Skeletal muscle tissue (tissue), 3 donors: ENCODE measurements at regions not wholly inside any gene's neighbourhood (a gene's known extent, or its start where the extent isn't known, plus 50 kb on each side); places are given as distances from the start of the nearest gene placed in this dataset.

Experiments
- H3K27ac ChIP-seq: one replicate; pipeline ENCODE4 v1.7.0; 2013; ENCODE audit warnings: mild to moderate bottlenecking, low read depth, low read length, inconsistent platforms
- H3K27me3 ChIP-seq, 3 donors: one replicate each; pipeline ENCODE4 v1.7.0; 2013; ENCODE audit warnings: low read length in 3 of 3; ENCODE audit not compliant: control insufficient read depth in 3 of 3, insufficient read depth in 3 of 3
- H3K36me3 ChIP-seq, 3 donors: one replicate each; pipeline ENCODE4 v1.7.0; 2013; ENCODE audit warnings: low read length in 3 of 3; ENCODE audit not compliant: control insufficient read depth in 3 of 3, insufficient read depth in 3 of 3
- H3K4me1 ChIP-seq, 3 donors: one replicate each; pipeline ENCODE4 v1.7.0; 2013; ENCODE audit warnings: low read length in 3 of 3, mild to moderate bottlenecking in 3 of 3; ENCODE audit not compliant: control insufficient read depth in 3 of 3, insufficient read depth in 3 of 3
- H3K4me3 ChIP-seq, 3 donors: one replicate each; pipeline ENCODE4 v1.7.0; 2013; ENCODE audit warnings: low read length in 3 of 3
- H3K9ac ChIP-seq, 3 donors: one replicate each; pipeline ENCODE4 v1.7.0; 2013; ENCODE audit warnings: low read length in 3 of 3, mild to moderate bottlenecking in 3 of 3, moderate library complexity in 2 of 3, low read depth in 1 of 3
- H3K9me3 ChIP-seq, 3 donors: one replicate each; pipeline ENCODE4 v1.7.0; 2013; ENCODE audit warnings: low read length in 3 of 3; ENCODE audit not compliant: control insufficient read depth in 3 of 3
- donor health status: Osteomylitis.

- Histone ChIP-seq H3K9me3 (no peaks in the 10 kb centered on the region), H3K36me3 (no peaks in the 10 kb centered on the region), H3K4me3 (no peak overlapping the region), H3K9ac (no peak overlapping the region), H3K27me3 (no peaks in the 10 kb centered on the region), H3K27ac (no peak overlapping the region), H3K4me1 (no peaks in the 10 kb centered on the region)
Measured at GRCh38 chr7:17646253-17646956, 293.9 kb downstream of the SNX13 start.

DNA sequence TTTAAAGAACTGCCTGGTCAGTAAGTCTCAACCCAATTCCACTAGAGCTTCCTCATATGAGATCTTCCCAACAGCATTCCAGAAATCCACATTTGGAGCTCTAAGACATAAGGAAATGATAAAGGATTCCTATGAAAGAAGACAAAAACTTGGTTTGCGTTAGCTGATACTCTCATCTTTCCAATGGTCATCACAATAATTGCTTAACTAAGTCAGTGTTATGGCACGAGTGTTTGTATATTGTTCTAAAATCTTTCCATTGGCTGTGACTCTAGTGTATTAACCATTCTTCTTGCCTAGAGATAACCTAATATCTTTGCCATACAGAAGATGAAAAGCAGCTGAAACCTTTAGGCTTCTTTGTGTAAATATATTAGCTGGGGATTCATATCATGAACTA is 289.0 kb downstream of the SNX13 start:
- Histone ChIP-seq H3K27ac (no peak overlapping the region), H3K27me3 (no peaks in the 10 kb centered on the region), H3K9ac (no peak overlapping the region), H3K4me3 (no peak overlapping the region), H3K4me1 (no peaks in the 10 kb centered on the region), H3K36me3 (no peaks in the 10 kb centered on the region), H3K9me3 (no peaks in the 10 kb centered on the region)

- Histone ChIP-seq H3K36me3 (no peaks in the 10 kb centered on the region), H3K27me3 (no peaks in the 10 kb centered on the region), H3K4me3 (no peak overlapping the region), H3K4me1 (no peaks in the 10 kb centered on the region), H3K9me3 (no peaks in the 10 kb centered on the region), H3K27ac (no peak overlapping the region), H3K9ac (no peak overlapping the region)
Measured at GRCh38 chr7:17651863-17652385, 288.4 kb downstream of the SNX13 start.

GRCh38 chr7:17654940-17655339 is 285.4 kb downstream of the SNX13 start:
- Histone ChIP-seq H3K4me3 (no peak overlapping the region), H3K27me3 (no peaks in the 10 kb centered on the region), H3K9me3 (no peaks in the 10 kb centered on the region), H3K27ac (no peak overlapping the region), H3K36me3 (no peaks in the 10 kb centered on the region), H3K9ac (no peak overlapping the region), H3K4me1 (no peaks in the 10 kb centered on the region)

GRCh38 chr7:17659126-17659525 is 281.2 kb downstream of the SNX13 start:
- Histone ChIP-seq H3K36me3 (no peaks in the 10 kb centered on the region), H3K4me1 (no peaks in the 10 kb centered on the region), H3K4me3 (no peak overlapping the region), H3K9me3 (no peaks in the 10 kb centered on the region), H3K9ac (no peak overlapping the region), H3K27ac (no peak overlapping the region), H3K27me3 (no peaks in the 10 kb centered on the region)

DNA sequence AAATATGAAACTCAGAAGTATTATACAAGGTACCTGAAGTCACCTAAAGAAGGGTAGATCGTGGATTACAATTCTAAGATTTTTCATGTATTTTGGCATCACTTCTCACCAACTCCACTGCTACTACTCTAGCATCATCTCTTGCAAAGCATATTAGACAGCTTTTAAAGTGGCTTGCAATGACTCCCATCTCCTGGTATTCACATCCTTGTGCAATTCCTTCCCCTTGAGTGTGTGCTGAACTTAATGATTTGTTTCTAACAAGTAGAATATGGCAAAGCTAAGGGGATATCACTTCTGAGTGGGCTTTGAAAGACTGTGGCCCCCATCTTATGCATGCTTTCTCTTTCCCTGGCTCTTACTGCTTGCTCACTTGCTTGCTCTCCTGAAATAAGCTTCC is 280.2 kb downstream of the SNX13 start:
- no peaks in the 10 kb centered on the region for H3K36me3 ChIP-seq
- no peaks in the 10 kb centered on the region for H3K27me3 ChIP-seq
- H3K4me1 ChIP-seq, result no peaks in the 10 kb centered on the region
- H3K9me3 ChIP-seq, result no peaks in the 10 kb centered on the region
- H3K9ac ChIP-seq, result no peak overlapping the region
- no peak overlapping the region for H3K27ac ChIP-seq
- H3K4me3 ChIP-seq, result no peak overlapping the region

- Histone ChIP-seq H3K27me3 (no peaks in the 10 kb centered on the region), H3K4me3 (no peak overlapping the region), H3K27ac (no peak overlapping the region), H3K9ac (no peak overlapping the region), H3K36me3 (no peaks in the 10 kb centered on the region), H3K4me1 (no peaks in the 10 kb centered on the region), H3K9me3 (no peaks in the 10 kb centered on the region)
Measured at GRCh38 chr7:17661982-17662585, 278.2 kb downstream of the SNX13 start.

- H3K9me3 ChIP-seq, result no peaks in the 10 kb centered on the region
- no peak overlapping the region for H3K27ac ChIP-seq
- no peaks in the 10 kb centered on the region for H3K4me1 ChIP-seq
- H3K4me3 ChIP-seq, result no peak overlapping the region
- no peaks in the 10 kb centered on the region for H3K36me3 ChIP-seq
- no peak overlapping the region for H3K9ac ChIP-seq
- no peaks in the 10 kb centered on the region for H3K27me3 ChIP-seq
Measured at GRCh38 chr7:17663061-17663675, 277.1 kb downstream of the SNX13 start.

DNA sequence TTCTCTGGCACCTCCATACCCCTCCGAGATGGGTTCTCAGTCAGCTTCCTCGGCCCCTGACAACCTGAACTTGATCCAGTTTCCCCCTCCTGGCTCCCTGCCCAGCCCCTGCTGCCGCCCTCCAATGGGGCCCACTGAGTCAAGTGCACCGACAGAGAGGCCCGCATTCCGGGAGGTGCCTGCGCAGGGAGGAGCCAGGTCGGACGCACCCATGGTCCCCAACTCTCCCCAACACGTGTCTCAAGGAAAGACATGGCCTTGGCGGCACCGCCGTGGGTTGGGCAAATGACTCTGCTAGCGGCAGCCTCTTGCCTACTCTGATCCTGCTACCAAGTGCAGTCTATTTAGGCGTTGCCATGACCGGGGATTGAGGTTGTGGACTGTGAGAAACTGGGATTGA is 275.3 kb downstream of the SNX13 start:
- Histone ChIP-seq H3K9ac (no peak overlapping the region), H3K27me3 (no peaks in the 10 kb centered on the region), H3K27ac (no peak overlapping the region), H3K36me3 (no peaks in the 10 kb centered on the region), H3K9me3 (no peaks in the 10 kb centered on the region), H3K4me3 (no peak overlapping the region), H3K4me1 (no peaks in the 10 kb centered on the region)

DNA sequence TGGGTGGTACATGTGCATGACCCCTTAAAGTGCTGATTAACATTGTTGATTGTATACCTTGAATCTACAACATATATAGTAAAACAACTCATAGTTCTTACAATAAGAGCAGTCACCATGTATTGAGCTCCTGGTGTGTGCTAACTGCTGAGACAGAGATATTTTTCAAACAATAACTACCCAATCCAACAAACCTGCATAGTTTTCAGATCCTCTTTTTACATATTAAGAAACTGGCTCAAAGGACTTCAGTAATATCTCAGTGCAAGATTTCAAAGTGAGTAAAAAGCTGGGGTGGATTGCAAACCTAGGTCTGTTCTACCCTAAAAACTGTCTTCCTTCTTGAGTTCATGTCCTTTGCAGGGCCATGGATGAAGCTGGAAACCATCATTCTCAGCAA is 272.2 kb downstream of the SNX13 start:
- Histone ChIP-seq H3K27ac (no peak overlapping the region), H3K27me3 (no peaks in the 10 kb centered on the region), H3K9me3 (no peaks in the 10 kb centered on the region), H3K4me1 (no peaks in the 10 kb centered on the region), H3K9ac (no peak overlapping the region), H3K4me3 (no peak overlapping the region), H3K36me3 (no peaks in the 10 kb centered on the region)
